ENCODE measurements at regions not wholly inside any gene's neighbourhood (a gene's known extent, or its start where the extent isn't known, plus 50 kb on each side); places are given as distances from the start of the nearest gene placed in this dataset.

DNA sequence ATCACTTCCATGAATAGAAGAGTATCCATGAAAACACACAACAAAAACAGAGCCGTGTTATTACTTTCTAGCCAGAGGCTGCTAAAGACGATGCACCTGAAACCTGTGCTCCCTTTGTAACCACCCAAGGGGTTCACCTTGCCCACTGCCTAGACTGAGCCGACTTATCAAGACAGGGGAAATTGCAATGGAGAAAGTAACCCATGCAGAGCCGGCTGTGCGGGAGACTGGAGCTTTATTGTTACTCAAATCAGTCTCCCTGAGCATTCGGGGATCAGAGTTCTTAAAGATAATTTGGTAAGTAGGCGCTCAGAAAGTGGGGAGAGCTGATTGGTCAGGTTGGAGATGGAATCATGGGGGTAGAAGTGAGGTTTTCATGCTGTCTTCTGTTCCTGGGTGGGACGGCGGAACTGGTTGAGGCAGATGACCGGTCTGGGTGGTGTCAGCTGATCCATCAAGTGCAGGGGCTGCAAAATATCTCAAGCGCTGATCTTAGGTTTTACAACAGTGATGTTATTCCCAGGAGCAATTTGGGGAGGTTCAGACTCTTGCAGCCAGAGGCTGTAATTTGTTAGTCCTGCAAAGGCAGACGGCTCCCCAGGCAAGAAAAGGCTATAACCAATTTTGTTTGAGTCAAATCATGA is 366.6 kb downstream of the PREX1 start:
- Histone ChIP-seq H3K27me3 (ENCODE audit: control insufficient read depth, insufficient read depth, low read length) (no peaks in the 10 kb centered on the region), H3K36me3 (ENCODE audit: control insufficient read depth, insufficient read depth, low read length) (no peaks in the 10 kb centered on the region), H3K4me3 (ENCODE audit: low read depth, low read length) (no peak overlapping the region)
- DNase-seq (ENCODE audit: low read depth), result no peak
- TF ChIP-seq, protein P1, sequence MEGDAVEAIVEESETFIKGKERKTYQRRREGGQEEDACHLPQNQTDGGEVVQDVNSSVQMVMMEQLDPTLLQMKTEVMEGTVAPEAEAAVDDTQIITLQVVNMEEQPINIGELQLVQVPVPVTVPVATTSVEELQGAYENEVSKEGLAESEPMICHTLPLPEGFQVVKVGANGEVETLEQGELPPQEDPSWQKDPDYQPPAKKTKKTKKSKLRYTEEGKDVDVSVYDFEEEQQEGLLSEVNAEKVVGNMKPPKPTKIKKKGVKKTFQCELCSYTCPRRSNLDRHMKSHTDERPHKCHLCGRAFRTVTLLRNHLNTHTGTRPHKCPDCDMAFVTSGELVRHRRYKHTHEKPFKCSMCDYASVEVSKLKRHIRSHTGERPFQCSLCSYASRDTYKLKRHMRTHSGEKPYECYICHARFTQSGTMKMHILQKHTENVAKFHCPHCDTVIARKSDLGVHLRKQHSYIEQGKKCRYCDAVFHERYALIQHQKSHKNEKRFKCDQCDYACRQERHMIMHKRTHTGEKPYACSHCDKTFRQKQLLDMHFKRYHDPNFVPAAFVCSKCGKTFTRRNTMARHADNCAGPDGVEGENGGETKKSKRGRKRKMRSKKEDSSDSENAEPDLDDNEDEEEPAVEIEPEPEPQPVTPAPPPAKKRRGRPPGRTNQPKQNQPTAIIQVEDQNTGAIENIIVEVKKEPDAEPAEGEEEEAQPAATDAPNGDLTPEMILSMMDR (IDR thresholded peaks at IDR 0.05; ENCODE audit: insufficient read depth, low read depth, low read length), result no peak
- POLR2A ChIA-PET, result no interaction called here
- CTCF ChIA-PET, result no interaction called here

GRCh38 chr20:48460681-48461080 is 367.1 kb downstream of the PREX1 start:
- H3K4me3 ChIP-seq (ENCODE audit: low read depth, low read length), result no peak overlapping the region
- CTCF ChIA-PET, result no interaction called here
- no peaks in the 10 kb centered on the region for H3K36me3 ChIP-seq (ENCODE audit: control insufficient read depth, insufficient read depth, low read length)
- DNase-seq (ENCODE audit: low read depth), result no peak
- TF ChIP-seq, protein P1 (IDR thresholded peaks at IDR 0.05; ENCODE audit: insufficient read depth, low read depth, low read length), result no peak
- POLR2A ChIA-PET, result no interaction called here
- no peaks in the 10 kb centered on the region for H3K27me3 ChIP-seq (ENCODE audit: control insufficient read depth, insufficient read depth, low read length)

DNA sequence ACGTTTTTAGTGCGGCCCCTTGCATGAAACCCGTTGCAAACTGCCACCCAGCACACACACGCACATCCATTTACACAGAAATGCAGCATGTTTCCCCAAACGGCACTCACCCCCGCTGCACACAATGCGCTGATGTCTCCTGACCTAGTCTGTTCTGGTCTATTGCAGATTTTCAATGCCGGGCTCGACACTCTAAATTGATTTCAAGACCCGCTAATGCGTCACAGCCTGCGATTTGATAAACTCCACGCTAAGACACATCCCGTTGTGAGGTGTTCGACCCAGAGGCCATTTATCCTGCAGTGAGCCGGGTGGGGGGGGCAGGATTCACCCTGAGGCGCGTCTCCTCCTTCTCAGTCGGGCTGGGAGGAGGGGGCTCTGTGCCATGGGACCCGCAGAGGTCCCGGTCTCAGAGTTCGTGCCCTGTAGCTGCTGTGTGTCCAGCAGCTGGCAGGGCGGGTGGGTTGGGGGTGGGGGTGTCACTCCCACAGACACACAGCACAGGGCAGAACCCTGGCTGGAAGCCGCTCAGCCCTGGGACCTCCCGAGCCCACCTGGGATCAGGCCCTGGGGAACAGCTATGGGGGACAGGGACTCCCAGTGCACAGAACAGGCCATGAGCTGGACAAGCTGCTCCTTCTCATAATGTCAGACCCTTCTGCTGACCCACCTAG is 367.9 kb downstream of the PREX1 start:
- ChIA-PET POLR2A (no interaction called here), CTCF (no interaction called here)
- no peaks in the 10 kb centered on the region for H3K36me3 ChIP-seq (ENCODE audit: control insufficient read depth, insufficient read depth, low read length)
- TF ChIP-seq, protein P1 (IDR thresholded peaks at IDR 0.05; ENCODE audit: insufficient read depth, low read depth, low read length), result no peak
- H3K27me3 ChIP-seq (ENCODE audit: control insufficient read depth, insufficient read depth, low read length), result no peaks in the 10 kb centered on the region
- H3K4me3 ChIP-seq (ENCODE audit: low read depth, low read length), result no peak overlapping the region
- DNase-seq (ENCODE audit: low read depth), result no peak

DNA sequence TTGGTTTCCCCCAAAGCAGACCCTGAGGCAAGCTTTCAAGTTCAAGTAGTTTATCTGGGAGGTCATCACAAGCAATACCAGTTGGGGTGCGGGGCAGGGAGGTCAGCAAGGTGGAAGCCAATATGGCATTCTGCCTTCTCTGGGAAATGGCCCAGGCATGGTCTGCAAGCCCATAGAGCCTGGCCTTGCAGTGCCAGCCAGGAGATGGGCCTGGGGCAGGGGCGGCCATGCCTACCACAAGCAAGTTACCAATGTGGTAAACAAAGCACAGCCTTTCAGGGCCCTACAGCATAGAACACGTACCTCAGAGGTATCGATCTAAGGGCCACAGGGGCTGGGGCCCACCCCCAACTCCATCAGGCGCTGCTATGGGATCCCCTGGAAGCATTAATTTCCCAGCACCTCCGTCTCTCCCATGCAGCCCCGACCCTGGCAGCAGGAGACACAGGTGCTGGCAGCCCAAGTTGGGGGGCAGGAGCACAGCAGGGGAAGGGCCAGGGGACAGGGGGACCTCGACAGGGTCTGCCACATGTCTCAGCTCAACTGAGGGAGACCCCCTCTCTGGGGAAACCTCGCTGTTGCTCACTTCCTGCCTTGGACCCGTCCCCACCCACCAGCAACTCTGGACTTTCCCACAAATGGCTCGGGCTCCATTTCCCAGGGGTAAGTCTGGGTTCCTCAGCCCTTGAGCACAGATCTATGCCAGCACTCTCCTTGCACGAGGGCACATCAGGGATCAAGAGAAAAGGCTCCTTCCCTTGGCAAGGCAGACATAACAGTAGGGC is 369.0 kb downstream of the PREX1 start:
- Histone ChIP-seq H3K36me3 (ENCODE audit: control insufficient read depth, insufficient read depth, low read length) (no peaks in the 10 kb centered on the region), H3K4me3 (ENCODE audit: low read depth, low read length) (no peak overlapping the region), H3K27me3 (ENCODE audit: control insufficient read depth, insufficient read depth, low read length) (0 out of 2 replicates have a peak, but pooled peaks cover 2% of the 10 kb centered on the region)
- DNase-seq (ENCODE audit: low read depth), result no peak
- TF ChIP-seq, protein P1 (IDR thresholded peaks at IDR 0.05; ENCODE audit: insufficient read depth, low read depth, low read length), result no peak
- POLR2A ChIA-PET, result no interaction called here
- CTCF ChIA-PET, result no interaction called here

DNA sequence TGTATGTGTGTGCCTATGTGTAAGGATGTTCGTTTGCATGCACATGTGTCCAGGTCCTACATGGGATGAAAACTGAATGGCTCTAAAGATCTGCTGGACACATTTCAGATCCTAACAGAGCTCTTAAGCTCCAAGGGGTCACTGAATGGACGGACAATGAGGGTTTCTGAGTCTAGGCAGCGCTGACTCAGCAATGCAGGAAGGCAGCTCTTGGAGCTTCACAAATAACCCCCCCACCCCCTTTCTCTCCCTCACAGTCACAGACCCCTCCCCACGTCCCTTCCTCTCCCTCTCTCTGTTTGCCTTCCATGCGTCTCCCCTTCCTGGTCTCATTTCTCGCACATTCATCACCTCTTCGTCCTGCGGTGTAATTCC is 369.8 kb downstream of the PREX1 start:
- no peak for DNase-seq (ENCODE audit: low read depth)
- ChIA-PET POLR2A (no interaction called here), CTCF (no interaction called here)
- TF ChIP-seq, protein P1 (IDR thresholded peaks at IDR 0.05; ENCODE audit: insufficient read depth, low read depth, low read length), result no peak
- no peak overlapping the region for H3K4me3 ChIP-seq (ENCODE audit: low read depth, low read length)
- H3K27me3 ChIP-seq (ENCODE audit: control insufficient read depth, insufficient read depth, low read length), result 0 out of 2 replicates have a peak, but pooled peaks cover 2% of the 10 kb centered on the region
- no peaks in the 10 kb centered on the region for H3K36me3 ChIP-seq (ENCODE audit: control insufficient read depth, insufficient read depth, low read length)
